HL-60 (cell line): ENCODE measurements at regions not wholly inside any gene's neighbourhood (a gene's known extent, or its start where the extent isn't known, plus 50 kb on each side); places are given as distances from the start of the nearest gene placed in this dataset.

ENCODE experiments used
- CTCF ChIP-seq: IDR thresholded peaks from one replicate; pipeline ENCODE4 v1.5.1; 2011; ENCODE audit warnings: low read length, control low read depth, inconsistent platforms; ENCODE audit not compliant: insufficient read depth
- REST ChIP-seq: IDR thresholded peaks from 2 replicates; pipeline ENCODE4 v1.6.1; 2012; ENCODE audit warnings: low read depth; ENCODE audit not compliant: insufficient replicate concordance

GRCh38 chr4:134777606-134778005 lies 576.0 kb upstream of the PABPC4L start:
- TF ChIP-seq CTCF (no peak), REST (no peak)
